HepG2 (cell line): ENCODE measurements at regions not wholly inside any gene's neighbourhood (a gene's known extent, or its start where the extent isn't known, plus 50 kb on each side); places are given as distances from the start of the nearest gene placed in this dataset.

ENCODE experiments used
- ATAC-seq: fragments of 200-7000 bp; cut with Tn5 transposase; 3 replicates; pipeline ENCODE4 v1.9.1; 2020; ENCODE audit warnings: mild to moderate bottlenecking, moderate library complexity
- BruUV-seq: library from RNA; stranded (reverse); fragments of 400-500 nt; replicated peaks from 2 replicates; lab custom pipeline; 2021; lab: Mats Ljungman, UMichigan
- CTCF ChIA-PET: fragments of 300-600 bp; formaldehyde crosslinking; extraction: SDS; loops from one replicate; lab custom pipeline; 2021; ENCODE audit warnings: low total read pairs, inconsistent platforms, low intra/inter-chr PET ratio; lab: Yijun Ruan, JAX
- POLR2A ChIA-PET: fragments of 350-600 bp; sonication (Branson Sonifier 250); formaldehyde crosslinking; loops from one replicate; lab custom pipeline; 2020; ENCODE audit warnings: antibody characterized with exemption, inconsistent platforms; lab: Yijun Ruan, JAX
- DNase-seq: peaks from one replicate; pipeline ENCODE4 v3.0.0-alpha.2; 2015; ENCODE audit warnings: low spot score
- FAIRE-seq: peaks from 3 replicates; lab custom pipeline; 2011; peaks lifted over from hg19 to GRCh38; lab: Jason Lieb, UNC
- H2AFZ ChIP-seq: one replicate; pipeline ENCODE4 v1.6.1; 2011; ENCODE audit warnings: low read length, inconsistent platforms
- H3K27ac ChIP-seq: fragments of 300-600 bp; 3 replicates; pipeline ENCODE4 v1.8.0; 2011; ENCODE audit warnings: mixed run types, mild to moderate bottlenecking, mixed read lengths, low read length, inconsistent platforms; ENCODE audit not compliant: insufficient read depth; ENCODE audit errors: extremely low read length
- H3K27me3 ChIP-seq, 2 experiments: fragments of 200-600 bp in 1 of 2; 2 replicates in 1 of 2; 3 replicates in 1 of 2; pipeline versions ENCODE4 v1.6.0 to v1.8.0; 2011; ENCODE audit warnings: low read length in 2 of 2, mild to moderate bottlenecking in 2 of 2, moderate library complexity in 2 of 2, inconsistent platforms in 1 of 2; ENCODE audit not compliant: insufficient read depth in 2 of 2, control insufficient read depth in 1 of 2
- H3K36me3 ChIP-seq, 2 experiments: fragments of 200-600 bp in 1 of 2; replicated peaks in 1 of 2; 2 replicates in 1 of 2; 3 replicates in 1 of 2; pipeline versions ENCODE4 v1.5.1 to v1.8.0; 2011; ENCODE audit warnings: low read length in 2 of 2, inconsistent platforms in 1 of 2; ENCODE audit not compliant: insufficient read depth in 2 of 2, control insufficient read depth in 1 of 2
- H3K4me1 ChIP-seq: 2 replicates; pipeline ENCODE4 v1.5.1; 2012; ENCODE audit warnings: low read length, inconsistent platforms; ENCODE audit not compliant: insufficient read depth
- H3K4me2 ChIP-seq: 2 replicates; pipeline ENCODE4 v1.6.0; 2011; ENCODE audit warnings: low read depth, low read length, inconsistent platforms
- H3K4me3 ChIP-seq, 3 experiments: fragments of 200-600 bp in 1 of 3; sonication (generic), shearing (Covaris generic) in 1 of 3; replicated peaks in 1 of 3; 2 replicates each; pipeline ENCODE4 v1.5.1; 2011 to 2016; ENCODE audit warnings: low read length in 3 of 3, inconsistent platforms in 2 of 3, low read depth in 2 of 3, mild to moderate bottlenecking in 2 of 3, control low read depth in 1 of 3, mixed read lengths in 1 of 3; ENCODE audit not compliant: insufficient read depth in 1 of 3
- H3K79me2 ChIP-seq: one replicate; pipeline ENCODE4 v1.6.1; 2011; ENCODE audit warnings: low read length, inconsistent platforms; ENCODE audit not compliant: insufficient read depth
- H3K9ac ChIP-seq: 2 replicates; pipeline ENCODE4 v1.6.0; 2011; ENCODE audit warnings: mild to moderate bottlenecking, low read depth, low read length, inconsistent platforms; ENCODE audit not compliant: insufficient read depth
- H3K9me3 ChIP-seq: 2 replicates; pipeline ENCODE4 v1.5.1; 2012; ENCODE audit warnings: mild to moderate bottlenecking, low read length
- H4K20me1 ChIP-seq: 2 replicates; pipeline ENCODE4 v1.6.0; 2011; ENCODE audit warnings: inconsistent platforms, mild to moderate bottlenecking, low read length, moderate library complexity; ENCODE audit not compliant: insufficient read depth
- ARNTL ChIP-seq: sonication (generic); formaldehyde crosslinking; IDR thresholded peaks from 2 replicates; pipeline ENCODE4 v1.4.0; 2020; ENCODE audit warnings: mild to moderate bottlenecking, missing genetic modification reagents
- FOXP1 ChIP-seq, 2 experiments: fragments of 450-650 bp in 1 of 2; IDR thresholded peaks; 2 replicates each; pipeline ENCODE4 v1.6.1; 2017 to 2018; ENCODE audit warnings: antibody characterized with exemption in 1 of 2
- KLF6 ChIP-seq: IDR thresholded peaks from 2 replicates; pipeline ENCODE4 v1.8.0; 2016; ENCODE audit warnings: missing biosample characterization, missing genetic modification reagents
- RARA ChIP-seq: IDR thresholded peaks from 2 replicates; pipeline ENCODE4 v1.6.1; 2016; ENCODE audit warnings: missing genetic modification reagents, missing compliant biosample characterization
- ZNF143 ChIP-seq: sonication (generic); formaldehyde crosslinking; IDR thresholded peaks from 2 replicates; pipeline ENCODE4 v1.4.0; 2020; ENCODE audit warnings: missing genetic modification reagents
- WGBS: methylation state at CpG from one replicate; pipeline ENCODE4 v1.1.6; 2017; ENCODE audit warnings: low lambda C conversion rate; 5-methylcytosine and 5-hydroxymethylcytosine counted together
- in situ Hi-C: cut with HindIII; loops from 2 replicates; pipeline ENCODE4 v1.10.0; 2017; ENCODE audit warnings: low pct_unique_long_range_greater_than_20kb; ENCODE audit not compliant: extremely low pct_ligation_motif_present
- intact Hi-C: fragments of 100-400 bp; cut with micrococcal nuclease; formaldehyde crosslinking; loops from one replicate; pipeline ENCODE4 v1.10.0; 2022; ENCODE audit not compliant: unreplicated experiment
- TF ChIP-seq, protein P1 (sequence below): sonication (generic); formaldehyde crosslinking; IDR thresholded peaks from 2 replicates; pipeline ENCODE4 v1.8.0; 2022; ENCODE audit warnings: mild to moderate bottlenecking, missing genetic modification reagents; ENCODE audit not compliant: insufficient replicate concordance

DNA sequence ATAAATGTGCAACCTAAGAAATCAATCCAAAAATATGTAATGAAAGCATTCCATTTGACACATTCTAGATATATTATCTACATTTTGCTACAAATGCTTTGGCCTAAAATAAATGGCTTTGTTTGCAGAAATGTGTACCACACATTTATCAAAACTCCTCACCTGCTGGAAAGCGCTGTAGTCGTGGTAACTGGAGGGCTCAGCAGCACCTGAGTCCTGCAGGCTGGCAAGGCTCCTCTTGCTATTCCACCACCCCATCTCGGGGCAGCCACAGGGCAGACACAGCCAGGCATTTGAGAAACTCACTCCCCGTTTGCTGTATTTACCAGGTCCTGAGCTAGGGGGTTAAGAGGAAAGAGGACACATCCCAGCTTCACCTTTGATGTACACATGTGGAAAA, 68.1 kb upstream of the TOMM7 start (continued):
- TF ChIP-seq, protein P1, sequence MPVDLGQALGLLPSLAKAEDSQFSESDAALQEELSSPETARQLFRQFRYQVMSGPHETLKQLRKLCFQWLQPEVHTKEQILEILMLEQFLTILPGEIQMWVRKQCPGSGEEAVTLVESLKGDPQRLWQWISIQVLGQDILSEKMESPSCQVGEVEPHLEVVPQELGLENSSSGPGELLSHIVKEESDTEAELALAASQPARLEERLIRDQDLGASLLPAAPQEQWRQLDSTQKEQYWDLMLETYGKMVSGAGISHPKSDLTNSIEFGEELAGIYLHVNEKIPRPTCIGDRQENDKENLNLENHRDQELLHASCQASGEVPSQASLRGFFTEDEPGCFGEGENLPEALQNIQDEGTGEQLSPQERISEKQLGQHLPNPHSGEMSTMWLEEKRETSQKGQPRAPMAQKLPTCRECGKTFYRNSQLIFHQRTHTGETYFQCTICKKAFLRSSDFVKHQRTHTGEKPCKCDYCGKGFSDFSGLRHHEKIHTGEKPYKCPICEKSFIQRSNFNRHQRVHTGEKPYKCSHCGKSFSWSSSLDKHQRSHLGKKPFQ = no peak
- TF ChIP-seq RARA (CRISPR knock-in tag) = no peak

DNA sequence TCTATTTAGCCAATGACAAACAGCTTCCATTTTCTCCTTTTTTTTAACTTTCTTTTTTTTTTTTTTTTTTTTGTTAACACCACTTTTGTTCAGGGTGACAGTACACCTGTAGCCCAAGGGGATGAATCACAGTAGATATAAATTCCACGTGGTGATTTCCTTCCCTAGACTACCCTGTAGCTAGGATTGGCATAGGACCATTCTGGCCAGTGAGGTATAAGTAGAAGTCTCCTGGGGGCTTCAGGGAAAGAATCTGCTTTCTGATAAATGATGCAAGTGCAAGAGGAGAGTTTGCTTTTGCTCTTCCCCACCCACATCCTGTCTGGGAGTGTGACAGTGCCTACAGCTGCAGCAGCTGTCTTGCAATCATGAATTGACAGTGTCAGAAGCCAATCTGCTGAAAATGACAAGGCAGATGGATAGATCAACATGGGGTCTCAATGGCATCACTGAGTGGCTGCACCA, 63.2 kb upstream of the TOMM7 start:
- Histone ChIP-seq H3K4me3 (no peak overlapping the region), H3K36me3 (no peaks in the 10 kb centered on the region), H3K9ac (no peak overlapping the region), H2AFZ (no peak overlapping the region), H3K9me3 (no peaks in the 10 kb centered on the region), H3K4me2 (no peak overlapping the region), H3K4me1 (no peaks in the 10 kb centered on the region), H3K79me2 (no peaks in the 10 kb centered on the region), H4K20me1 (no peaks in the 10 kb centered on the region), H3K27me3 (peaks cover 0 to 16% of the 10 kb centered on the region in 2 experiments; a peak in 1 of 5 replicates), H3K27ac (no peak overlapping the region)
- FAIRE-seq (no peak), ATAC-seq (no peak), DNase-seq (no peak)
- WGBS = 5% methylated on average over 1 of the region's 1 CpG
- in situ Hi-C loops (no loop called here), intact Hi-C loops (no loop called here)
- POLR2A ChIA-PET = no interaction called here
- BruUV-seq = no TSS peak
- CTCF ChIA-PET = no interaction called here
- TF ChIP-seq ARNTL (no peak), FOXP1 (IDR thresholded peaks at IDR 0.05) (no peak), FOXP1 (CRISPR knock-in tag; IDR thresholded peaks at IDR 0.05) (no peak), KLF6 (CRISPR knock-in tag) (no peak), ZNF143 (CRISPR knock-in tag) (no peak)
